Activated CD8-positive, alpha-beta T cell treated with anti-CD3 and anti-CD28 coated beads for 36 hours (primary cell): ENCODE measurements at regions not wholly inside any gene's neighbourhood (a gene's known extent, or its start where the extent isn't known, plus 50 kb on each side); places are given as distances from the start of the nearest gene placed in this dataset.
"Not testable (repeated sequence)": the region's sequence is repeated elsewhere in the genome, so short reads cannot be mapped to it uniquely, and the experiment has no call there.

ENCODE experiments used
- ATAC-seq: fragments of 200-7000 bp; cut with Tn5 transposase; one replicate; pipeline ENCODE4 v1.10.0; 2021; ENCODE audit warnings: mild to moderate bottlenecking, moderate library complexity
- CTCF ChIA-PET: fragments of 350-600 bp; sonication (Branson Sonifier 250); formaldehyde crosslinking; loops from one replicate; lab custom pipeline; 2021; ENCODE audit warnings: antibody characterized with exemption; lab: Charles Lee
- POLR2A ChIA-PET: fragments of 350-600 bp; sonication (Branson Sonifier 250); formaldehyde crosslinking; loops from one replicate; lab custom pipeline; 2021; ENCODE audit warnings: antibody characterized with exemption; lab: Charles Lee
- DNase-seq: peaks from one replicate; pipeline ENCODE4 v3.0.0-alpha.2; 2020
- H3K27ac Mint-ChIP-seq: one replicate; pipeline ENCODE4 v1.8.0; 2021; ENCODE audit warnings: mild to moderate bottlenecking, mixed read lengths
- H3K27me3 Mint-ChIP-seq: one replicate; pipeline ENCODE4 v1.8.0; 2021; ENCODE audit warnings: mixed read lengths
- H3K36me3 Mint-ChIP-seq: one replicate; pipeline ENCODE4 v1.8.0; 2021; ENCODE audit warnings: low read depth, mixed read lengths
- H3K4me1 Mint-ChIP-seq: one replicate; pipeline ENCODE4 v1.8.0; 2021; ENCODE audit warnings: low read depth, mixed read lengths
- H3K4me3 Mint-ChIP-seq: one replicate; pipeline ENCODE4 v1.8.0; 2021; ENCODE audit warnings: mild to moderate bottlenecking, moderate library complexity, mixed read lengths
- H3K9me3 Mint-ChIP-seq: one replicate; pipeline ENCODE4 v1.8.0; 2021; ENCODE audit warnings: mixed read lengths
- CTCF ChIP-seq: fragments of 200-600 bp; IDR thresholded peaks from one replicate; pipeline ENCODE4 v1.8.0; 2022; ENCODE audit warnings: antibody characterized with exemption, mild to moderate bottlenecking
- intact Hi-C: fragments of 100-400 bp; cut with micrococcal nuclease; formaldehyde crosslinking; loops from one replicate; pipeline ENCODE4 v1.10.0; 2022

- ChIA-PET CTCF (no interaction called here), POLR2A (no interaction called here)
- Mint-ChIP-seq H3K4me3 (no peak overlapping the region), H3K9me3 (peaks cover 24% of the 10 kb centered on the region), H3K27ac (no peak overlapping the region), H3K4me1 (no peaks in the 10 kb centered on the region), H3K27me3 (no peaks in the 10 kb centered on the region), H3K36me3 (no peaks in the 10 kb centered on the region)
- DNase-seq (no peak), ATAC-seq (no peak)
- no peak for TF ChIP-seq CTCF
- intact Hi-C loops: no loop called here
Observed at GRCh38 chr9:65426231-65426630, 141.2 kb upstream of the FOXD4L5 start.

GRCh38 chr9:65425183-65425582, 140.2 kb upstream of the FOXD4L5 start:
- H3K27ac Mint-ChIP-seq, CTCF ChIA-PET, DNase-seq, POLR2A ChIA-PET, H3K36me3 Mint-ChIP-seq, H3K27me3 Mint-ChIP-seq, H3K4me1 Mint-ChIP-seq, H3K4me3 Mint-ChIP-seq, intact Hi-C loops, ATAC-seq: not testable (repeated sequence)
- peaks cover 26% of the 10 kb centered on the region for H3K9me3 Mint-ChIP-seq

- CTCF ChIA-PET, H3K36me3 Mint-ChIP-seq, H3K4me3 Mint-ChIP-seq, intact Hi-C loops, H3K27ac Mint-ChIP-seq, H3K27me3 Mint-ChIP-seq, H3K4me1 Mint-ChIP-seq, POLR2A ChIA-PET: not testable (repeated sequence)
- DNase-seq: peak; percentile 3
- peaks cover 28% of the 10 kb centered on the region for H3K9me3 Mint-ChIP-seq
- ATAC-seq: peak; percentile 17
Observed at GRCh38 chr9:65424437-65424984, 139.5 kb upstream of the FOXD4L5 start.

GRCh38 chr9:65423691-65424436, 138.9 kb upstream of the FOXD4L5 start:
- intact Hi-C loops, H3K27ac Mint-ChIP-seq, H3K4me3 Mint-ChIP-seq: not testable (repeated sequence)

GRCh38 chr9:65422966-65423690, 138.1 kb upstream of the FOXD4L5 start:
- H3K27me3 Mint-ChIP-seq, H3K27ac Mint-ChIP-seq, ATAC-seq, H3K4me3 Mint-ChIP-seq, CTCF ChIA-PET, DNase-seq, POLR2A ChIA-PET, H3K4me1 Mint-ChIP-seq, H3K36me3 Mint-ChIP-seq, intact Hi-C loops: not testable (repeated sequence)
- peaks cover 31% of the 10 kb centered on the region for H3K9me3 Mint-ChIP-seq

More at GRCh38 chr9:65423691-65424436, 138.9 kb upstream of the FOXD4L5 start:
- H3K36me3 Mint-ChIP-seq, CTCF ChIA-PET, POLR2A ChIA-PET, H3K27me3 Mint-ChIP-seq, DNase-seq, ATAC-seq, H3K4me1 Mint-ChIP-seq: not testable (repeated sequence)
- peaks cover 29% of the 10 kb centered on the region for H3K9me3 Mint-ChIP-seq

GRCh38 chr9:65421486-65421885, 136.5 kb upstream of the FOXD4L5 start:
- DNase-seq, ATAC-seq, intact Hi-C loops, H3K4me3 Mint-ChIP-seq, H3K36me3 Mint-ChIP-seq, H3K27ac Mint-ChIP-seq, CTCF ChIA-PET, H3K4me1 Mint-ChIP-seq, H3K27me3 Mint-ChIP-seq, POLR2A ChIA-PET: not testable (repeated sequence)
- peaks cover 34% of the 10 kb centered on the region for H3K9me3 Mint-ChIP-seq

GRCh38 chr9:65420771-65421170, 135.8 kb upstream of the FOXD4L5 start:
- peaks cover 35% of the 10 kb centered on the region for H3K9me3 Mint-ChIP-seq

GRCh38 chr9:65418966-65419365, 134.0 kb upstream of the FOXD4L5 start:
- H3K27ac Mint-ChIP-seq, CTCF ChIA-PET, H3K4me1 Mint-ChIP-seq, H3K36me3 Mint-ChIP-seq, intact Hi-C loops, ATAC-seq, H3K27me3 Mint-ChIP-seq, DNase-seq, H3K4me3 Mint-ChIP-seq, POLR2A ChIA-PET: not testable (repeated sequence)
- H3K9me3 Mint-ChIP-seq: peaks cover 38% of the 10 kb centered on the region

More at GRCh38 chr9:65420771-65421170, 135.8 kb upstream of the FOXD4L5 start:
- TF ChIP-seq CTCF: no peak
- H3K4me3 Mint-ChIP-seq: no peak overlapping the region
- CTCF ChIA-PET: no interaction called here
- DNase-seq (no peak), ATAC-seq (no peak)
- no peaks in the 10 kb centered on the region for H3K36me3 Mint-ChIP-seq
- POLR2A ChIA-PET: no interaction called here
- intact Hi-C loops: no loop called here
- no peaks in the 10 kb centered on the region for H3K27me3 Mint-ChIP-seq
- H3K4me1 Mint-ChIP-seq: no peaks in the 10 kb centered on the region
- H3K27ac Mint-ChIP-seq: no peak overlapping the region

- CTCF ChIA-PET, H3K36me3 Mint-ChIP-seq, ATAC-seq, H3K4me3 Mint-ChIP-seq, DNase-seq, H3K27ac Mint-ChIP-seq, POLR2A ChIA-PET, H3K27me3 Mint-ChIP-seq, H3K4me1 Mint-ChIP-seq, intact Hi-C loops: not testable (repeated sequence)
- H3K9me3 Mint-ChIP-seq: peaks cover 34% of the 10 kb centered on the region
Observed at GRCh38 chr9:65416948-65417347, 131.9 kb upstream of the FOXD4L5 start.

- DNase-seq, CTCF ChIA-PET, ATAC-seq, H3K36me3 Mint-ChIP-seq, H3K4me1 Mint-ChIP-seq, intact Hi-C loops, POLR2A ChIA-PET, H3K27me3 Mint-ChIP-seq, H3K4me3 Mint-ChIP-seq, H3K27ac Mint-ChIP-seq: not testable (repeated sequence)
- peaks cover 28% of the 10 kb centered on the region for H3K9me3 Mint-ChIP-seq
Observed at GRCh38 chr9:65414249-65414648, 129.2 kb upstream of the FOXD4L5 start.
